Glutamatergic neuron (in vitro differentiated cells): ENCODE measurements at regions not wholly inside any gene's neighbourhood (a gene's known extent, or its start where the extent isn't known, plus 50 kb on each side); places are given as distances from the start of the nearest gene placed in this dataset.

Experiments
- DNase-seq: peaks from one replicate; pipeline ENCODE4 v3.0.0; 2022
- H3K27ac Mint-ChIP-seq: one replicate; pipeline ENCODE4 v1.8.0; 2020; ENCODE audit warnings: mild to moderate bottlenecking, mixed read lengths, inconsistent platforms; ENCODE audit not compliant: unreplicated experiment
- H3K27me3 Mint-ChIP-seq: one replicate; pipeline ENCODE4 v1.8.0; 2020; ENCODE audit warnings: mild to moderate bottlenecking, moderate library complexity, mixed read lengths, inconsistent platforms; ENCODE audit not compliant: unreplicated experiment
- H3K36me3 Mint-ChIP-seq: one replicate; pipeline ENCODE4 v1.8.0; 2020; ENCODE audit warnings: mild to moderate bottlenecking, mixed read lengths, inconsistent platforms; ENCODE audit not compliant: unreplicated experiment
- H3K4me1 Mint-ChIP-seq: one replicate; pipeline ENCODE4 v1.8.0; 2020; ENCODE audit warnings: mild to moderate bottlenecking, low read depth, mixed read lengths, inconsistent platforms; ENCODE audit not compliant: unreplicated experiment
- H3K4me3 Mint-ChIP-seq: one replicate; pipeline ENCODE4 v1.8.0; 2020; ENCODE audit warnings: mild to moderate bottlenecking, mixed read lengths, inconsistent platforms; ENCODE audit not compliant: unreplicated experiment
- H3K9me3 Mint-ChIP-seq: one replicate; pipeline ENCODE4 v1.8.0; 2020; ENCODE audit warnings: mild to moderate bottlenecking, moderate library complexity, mixed read lengths, inconsistent platforms; ENCODE audit not compliant: unreplicated experiment
- TF ChIP-seq, protein P1 (sequence below): fragments of 200-600 bp; sonication (generic); IDR thresholded peaks from one replicate; pipeline ENCODE4 v1.5.0; 2021; ENCODE audit not compliant: partially characterized antibody, unreplicated experiment

DNA sequence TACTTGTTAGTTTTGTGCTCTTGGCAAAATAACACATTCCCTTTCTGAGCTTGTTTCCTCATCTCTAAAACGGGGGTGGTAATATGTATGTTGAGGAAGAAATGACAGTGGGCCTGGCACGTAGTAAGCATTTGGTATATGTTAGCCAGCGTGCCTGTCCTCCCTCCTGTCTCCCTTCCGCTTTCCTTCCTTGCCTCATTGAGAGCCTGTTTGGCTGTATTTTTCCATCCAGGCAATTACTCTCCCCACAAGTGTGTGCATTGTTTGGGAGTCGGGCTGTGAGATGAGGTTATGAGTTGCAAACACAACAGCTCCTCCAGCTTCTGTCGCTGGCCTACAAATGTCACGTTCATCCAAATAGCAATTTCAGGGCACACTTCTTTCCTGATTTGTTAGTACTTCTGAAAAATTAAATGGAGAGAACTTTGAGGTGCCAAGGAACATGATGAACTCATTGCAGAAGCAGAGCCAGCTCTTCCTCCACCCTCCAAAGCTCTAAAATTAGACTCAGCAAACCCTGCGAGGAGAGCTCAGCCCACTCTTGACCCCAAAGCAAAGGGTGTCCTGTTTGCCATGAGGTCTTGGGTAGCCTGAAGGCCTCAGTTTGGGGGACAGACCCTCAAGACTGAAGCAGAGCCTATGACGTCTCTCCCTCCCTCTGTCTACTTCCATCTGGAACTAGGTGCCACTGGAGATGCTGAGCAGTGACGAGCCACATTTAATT is 50.7 kb upstream of the TOX2 start:
- no peaks in the 10 kb centered on the region for H3K9me3 Mint-ChIP-seq
- no peak overlapping the region for H3K4me3 Mint-ChIP-seq
- DNase-seq, result no peak
- H3K27ac Mint-ChIP-seq, result no peak overlapping the region
- TF ChIP-seq, protein P1, sequence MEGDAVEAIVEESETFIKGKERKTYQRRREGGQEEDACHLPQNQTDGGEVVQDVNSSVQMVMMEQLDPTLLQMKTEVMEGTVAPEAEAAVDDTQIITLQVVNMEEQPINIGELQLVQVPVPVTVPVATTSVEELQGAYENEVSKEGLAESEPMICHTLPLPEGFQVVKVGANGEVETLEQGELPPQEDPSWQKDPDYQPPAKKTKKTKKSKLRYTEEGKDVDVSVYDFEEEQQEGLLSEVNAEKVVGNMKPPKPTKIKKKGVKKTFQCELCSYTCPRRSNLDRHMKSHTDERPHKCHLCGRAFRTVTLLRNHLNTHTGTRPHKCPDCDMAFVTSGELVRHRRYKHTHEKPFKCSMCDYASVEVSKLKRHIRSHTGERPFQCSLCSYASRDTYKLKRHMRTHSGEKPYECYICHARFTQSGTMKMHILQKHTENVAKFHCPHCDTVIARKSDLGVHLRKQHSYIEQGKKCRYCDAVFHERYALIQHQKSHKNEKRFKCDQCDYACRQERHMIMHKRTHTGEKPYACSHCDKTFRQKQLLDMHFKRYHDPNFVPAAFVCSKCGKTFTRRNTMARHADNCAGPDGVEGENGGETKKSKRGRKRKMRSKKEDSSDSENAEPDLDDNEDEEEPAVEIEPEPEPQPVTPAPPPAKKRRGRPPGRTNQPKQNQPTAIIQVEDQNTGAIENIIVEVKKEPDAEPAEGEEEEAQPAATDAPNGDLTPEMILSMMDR, result no peak
- H3K27me3 Mint-ChIP-seq, result peaks cover 2% of the 10 kb centered on the region
- H3K36me3 Mint-ChIP-seq, result no peaks in the 10 kb centered on the region
- H3K4me1 Mint-ChIP-seq, result no peaks in the 10 kb centered on the region

DNA sequence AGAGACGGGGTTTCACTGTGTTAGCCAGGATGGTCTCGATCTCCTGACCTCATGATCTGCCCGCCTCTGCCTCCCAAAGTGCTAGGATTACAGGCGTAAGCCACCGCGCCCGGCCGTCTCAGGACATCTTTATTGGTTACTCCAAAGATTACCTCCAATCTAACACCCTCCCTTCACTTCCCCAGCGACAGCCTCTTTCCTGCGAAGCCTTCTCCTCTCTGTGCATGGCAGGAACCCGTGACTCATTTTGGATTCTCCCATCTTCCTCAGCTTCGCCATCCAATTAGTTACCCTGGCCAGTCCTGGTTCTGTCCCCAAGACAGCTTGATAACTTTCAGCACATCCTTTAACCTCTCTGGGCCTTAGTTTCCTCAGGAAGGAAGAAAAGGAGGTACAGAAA is 51.3 kb upstream of the TOX2 start:
- H3K36me3 Mint-ChIP-seq, result no peaks in the 10 kb centered on the region

DNA sequence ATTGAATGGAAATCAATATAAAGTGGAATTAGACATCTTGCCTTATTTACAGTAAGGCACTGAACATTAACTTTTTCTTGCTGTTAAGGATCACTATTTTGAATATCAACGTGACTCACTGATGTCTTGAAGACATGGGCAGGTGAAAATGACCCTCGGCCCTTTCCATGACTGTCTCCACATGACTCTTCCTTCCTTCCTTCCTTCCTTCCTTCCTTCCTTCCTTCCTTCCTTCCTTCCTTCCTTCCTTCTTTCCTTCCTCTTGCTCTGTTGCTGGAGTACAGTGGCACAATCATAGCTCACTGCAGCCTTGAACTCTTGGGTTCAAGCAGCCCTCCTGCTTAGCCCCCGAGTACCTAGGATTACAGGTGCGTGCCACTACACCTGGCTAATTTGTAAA is 52.2 kb upstream of the TOX2 start:
- H3K4me3 Mint-ChIP-seq, result no peak overlapping the region
- H3K36me3 Mint-ChIP-seq, result no peaks in the 10 kb centered on the region
- peaks cover 1% of the 10 kb centered on the region for H3K27me3 Mint-ChIP-seq
- H3K9me3 Mint-ChIP-seq, result no peaks in the 10 kb centered on the region
- DNase-seq, result no peak
- H3K4me1 Mint-ChIP-seq, result no peaks in the 10 kb centered on the region
- TF ChIP-seq, protein P1, result no peak
- H3K27ac Mint-ChIP-seq, result no peak overlapping the region

More for the DNA sequence above, 51.3 kb upstream of the TOX2 start:
- H3K27me3 Mint-ChIP-seq, result peaks cover 2% of the 10 kb centered on the region
- H3K27ac Mint-ChIP-seq, result no peak overlapping the region
- H3K9me3 Mint-ChIP-seq, result no peaks in the 10 kb centered on the region
- DNase-seq, result no peak
- no peaks in the 10 kb centered on the region for H3K4me1 Mint-ChIP-seq
- TF ChIP-seq, protein P1, result no peak
- H3K4me3 Mint-ChIP-seq, result no peak overlapping the region

DNA sequence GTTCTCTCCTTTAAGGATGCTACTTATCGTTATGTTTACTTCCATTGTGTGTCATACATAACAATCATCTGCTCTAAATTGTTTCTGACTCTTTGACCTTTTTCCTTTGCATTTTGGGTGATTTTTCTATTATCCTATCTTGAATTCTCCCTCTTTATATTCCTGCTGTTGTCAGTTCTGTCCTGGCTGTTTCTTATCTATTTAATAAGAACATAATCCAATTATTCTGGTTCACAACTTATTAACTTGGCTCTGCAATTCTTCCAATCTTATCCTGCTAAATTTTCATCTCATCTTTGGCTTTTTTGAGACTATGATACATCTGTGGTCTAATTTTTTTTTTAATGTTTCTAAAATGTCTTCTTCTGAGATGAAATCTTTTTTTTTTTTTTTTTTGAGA is 54.7 kb upstream of the TOX2 start:
- TF ChIP-seq, protein P1, result no peak
- Mint-ChIP-seq H3K4me1 (no peaks in the 10 kb centered on the region), H3K36me3 (no peaks in the 10 kb centered on the region), H3K27ac (no peak overlapping the region), H3K4me3 (no peak overlapping the region), H3K9me3 (no peaks in the 10 kb centered on the region), H3K27me3 (no peaks in the 10 kb centered on the region)
- no peak for DNase-seq

DNA sequence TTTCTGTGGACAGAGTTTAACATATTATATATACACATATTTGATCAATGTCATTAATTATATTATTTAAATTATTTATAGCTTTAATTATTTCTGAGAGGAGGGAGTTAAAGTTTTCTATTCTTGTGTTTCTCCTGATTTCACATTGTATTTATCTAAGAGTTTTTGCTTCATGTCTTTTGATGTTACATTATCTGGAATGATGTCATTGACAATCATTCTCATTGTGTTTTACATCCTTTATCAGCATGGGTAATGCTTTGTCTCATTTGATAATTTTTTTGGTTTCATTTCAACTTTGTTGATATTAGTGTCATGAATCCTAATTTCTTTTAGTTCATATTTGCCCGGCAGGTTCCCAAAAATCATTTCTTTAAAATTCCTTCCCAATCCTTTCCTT is 56.7 kb upstream of the TOX2 start:
- TF ChIP-seq, protein P1, result no peak
- H3K9me3 Mint-ChIP-seq, result no peaks in the 10 kb centered on the region
- no peaks in the 10 kb centered on the region for H3K27me3 Mint-ChIP-seq
- no peak for DNase-seq
- H3K4me1 Mint-ChIP-seq, result no peaks in the 10 kb centered on the region
- no peak overlapping the region for H3K4me3 Mint-ChIP-seq
- no peak overlapping the region for H3K27ac Mint-ChIP-seq
- no peaks in the 10 kb centered on the region for H3K36me3 Mint-ChIP-seq
